Right cardiac atrium (tissue), 5 donors: ENCODE measurements at regions not wholly inside any gene's neighbourhood (a gene's known extent, or its start where the extent isn't known, plus 50 kb on each side); places are given as distances from the start of the nearest gene placed in this dataset.
"Not testable (repeated sequence)": the region's sequence is repeated elsewhere in the genome, so short reads cannot be mapped to it uniquely, and the experiment has no call there.

ENCODE experiments used
- ATAC-seq, 2 donors: fragments of 200-7000 bp; cut with Tn5 transposase; one replicate each; pipeline versions ENCODE4 v1.8.0 to v1.9.1; 2020; ENCODE audit warnings: moderate library complexity in 2 of 2, mild to moderate bottlenecking in 1 of 2
- DNase-seq, 3 donors: peaks; one replicate each; pipeline ENCODE4 v3.0.0-alpha.2; 2020
- H3K27ac ChIP-seq: one replicate; pipeline ENCODE4 v1.5.1; 2013; ENCODE audit warnings: mild to moderate bottlenecking, low read length, control low read depth, moderate library complexity
- H3K27me3 ChIP-seq: one replicate; pipeline ENCODE4 v1.6.1; 2013; ENCODE audit not compliant: control insufficient read depth, insufficient read depth
- H3K4me1 ChIP-seq: one replicate; pipeline ENCODE4 v1.6.1; 2013; ENCODE audit warnings: low read length; ENCODE audit not compliant: control insufficient read depth, insufficient read depth
- H3K4me3 ChIP-seq: one replicate; pipeline ENCODE4 v1.5.1; 2013; ENCODE audit warnings: low read length, control low read depth
- H3K9me3 ChIP-seq: one replicate; pipeline ENCODE4 v1.6.1; 2013; ENCODE audit warnings: low read length; ENCODE audit not compliant: control insufficient read depth
- WGBS: extraction: QIAGEN DNeasy Blood & Tissue Kit; methylation state at CpG from one replicate; pipeline ENCODE4 v1.1.7; 2013; 5-methylcytosine and 5-hydroxymethylcytosine counted together
- intact Hi-C, 4 donors: fragments of 100-400 bp; cut with DNase I; formaldehyde crosslinking; loops; one replicate each; pipeline versions ENCODE4 v1.11.0 to v1.14.0; 2022 to 2023
- donor health status: healthy with polysubstance abuse.
- donor health status: DM: no; HTN: yes; CAD: no.
- donor health status: DM: no; HTN: no; CAD: no.
- donor health status: DM: no; HTN: yes; CAD: no; lungs with severe emphysema.
- donor health status: DM: yes; HTN: yes; CAD: no.

- no peak overlapping the region for H3K27ac ChIP-seq
- ATAC-seq (no peak), DNase-seq (no peak)
- no peak overlapping the region for H3K4me3 ChIP-seq
- H3K4me1 ChIP-seq, result no peaks in the 10 kb centered on the region
- intact Hi-C loops, result no loop called here
- H3K9me3 ChIP-seq, result no peaks in the 10 kb centered on the region
- H3K27me3 ChIP-seq, result no peaks in the 10 kb centered on the region
Observed at GRCh38 chr6:68094070-68094469, 541.0 kb upstream of the ADGRB3 start.

- H3K9me3 ChIP-seq, result no peaks in the 10 kb centered on the region
- 86% methylated on average over 1 of the region's 1 CpG for WGBS
- H3K27me3 ChIP-seq, result no peaks in the 10 kb centered on the region
- ATAC-seq (no peak), DNase-seq (no peak)
- no peaks in the 10 kb centered on the region for H3K4me1 ChIP-seq
- H3K4me3 ChIP-seq, result no peak overlapping the region
- no peak overlapping the region for H3K27ac ChIP-seq
- intact Hi-C loops, result no loop called here
Observed at GRCh38 chr6:68087399-68088133, 547.5 kb upstream of the ADGRB3 start.

- no peak for ATAC-seq
Observed at GRCh38 chr6:68086199-68086598, 548.9 kb upstream of the ADGRB3 start.

GRCh38 chr6:68085599-68085998, 549.5 kb upstream of the ADGRB3 start:
- 82% methylated on average over 4 of the region's 4 CpGs for WGBS
- H3K4me1 ChIP-seq, ATAC-seq, intact Hi-C loops, DNase-seq, H3K9me3 ChIP-seq, H3K4me3 ChIP-seq, H3K27ac ChIP-seq, H3K27me3 ChIP-seq: not testable (repeated sequence)

More at GRCh38 chr6:68086199-68086598, 548.9 kb upstream of the ADGRB3 start:
- WGBS, result 80% methylated on average over 4 of the region's 4 CpGs
- intact Hi-C loops, result no loop called here
- Histone ChIP-seq H3K27me3 (no peaks in the 10 kb centered on the region), H3K9me3 (no peaks in the 10 kb centered on the region), H3K4me3 (no peak overlapping the region), H3K27ac (no peak overlapping the region), H3K4me1 (no peaks in the 10 kb centered on the region)
- no peak for DNase-seq

GRCh38 chr6:68082086-68082485, 553.0 kb upstream of the ADGRB3 start:
- DNase-seq, result no peak
- Histone ChIP-seq H3K27me3 (no peaks in the 10 kb centered on the region), H3K9me3 (no peaks in the 10 kb centered on the region), H3K4me3 (no peak overlapping the region), H3K4me1 (no peaks in the 10 kb centered on the region), H3K27ac (no peak overlapping the region)
- no peak for ATAC-seq
- intact Hi-C loops, result no loop called here

GRCh38 chr6:68080074-68080473, 555.0 kb upstream of the ADGRB3 start:
- no peak overlapping the region for H3K4me3 ChIP-seq
- no peaks in the 10 kb centered on the region for H3K9me3 ChIP-seq
- H3K4me1 ChIP-seq, result no peaks in the 10 kb centered on the region
- no peak for ATAC-seq
- no peak for DNase-seq
- no peak overlapping the region for H3K27ac ChIP-seq
- WGBS, result 63% methylated on average over 3 of the region's 3 CpGs
- intact Hi-C loops, result no loop called here
- no peaks in the 10 kb centered on the region for H3K27me3 ChIP-seq

GRCh38 chr6:68077661-68078060, 557.4 kb upstream of the ADGRB3 start:
- intact Hi-C loops, result no loop called here
- DNase-seq (no peak), ATAC-seq (no peak)
- Histone ChIP-seq H3K4me1 (no peaks in the 10 kb centered on the region), H3K4me3 (no peak overlapping the region), H3K27ac (no peak overlapping the region), H3K27me3 (no peaks in the 10 kb centered on the region), H3K9me3 (no peaks in the 10 kb centered on the region)
- 70% methylated on average over 5 of the region's 5 CpGs for WGBS

GRCh38 chr6:68071740-68072139, 563.3 kb upstream of the ADGRB3 start:
- DNase-seq (no peak), ATAC-seq (no peak)
- no peak overlapping the region for H3K27ac ChIP-seq
- H3K27me3 ChIP-seq, result no peaks in the 10 kb centered on the region
- no peaks in the 10 kb centered on the region for H3K4me1 ChIP-seq
- intact Hi-C loops, result no loop called here
- no peak overlapping the region for H3K4me3 ChIP-seq
- no peaks in the 10 kb centered on the region for H3K9me3 ChIP-seq

- Histone ChIP-seq H3K27ac (no peak overlapping the region), H3K9me3 (no peaks in the 10 kb centered on the region), H3K27me3 (no peaks in the 10 kb centered on the region), H3K4me1 (no peaks in the 10 kb centered on the region), H3K4me3 (no peak overlapping the region)
- DNase-seq (no peak), ATAC-seq (no peak)
- intact Hi-C loops, result no loop called here
- WGBS, result 35% methylated on average over 5 of the region's 5 CpGs
Observed at GRCh38 chr6:68069921-68070710, 565.0 kb upstream of the ADGRB3 start.

GRCh38 chr6:68059899-68060298, 575.2 kb upstream of the ADGRB3 start:
- Histone ChIP-seq H3K4me3 (no peak overlapping the region), H3K9me3 (no peaks in the 10 kb centered on the region), H3K27ac (no peak overlapping the region), H3K27me3 (no peaks in the 10 kb centered on the region), H3K4me1 (no peaks in the 10 kb centered on the region)
- ATAC-seq (no peak), DNase-seq (no peak)
- intact Hi-C loops, result no loop called here
- 41% methylated on average over 4 of the region's 4 CpGs for WGBS

GRCh38 chr6:68059261-68059660, 575.8 kb upstream of the ADGRB3 start:
- ATAC-seq (no peak), DNase-seq (no peak)
- 91% methylated on average over 1 of the region's 1 CpG for WGBS
- H3K27me3 ChIP-seq, result no peaks in the 10 kb centered on the region
- H3K4me1 ChIP-seq, result no peaks in the 10 kb centered on the region
- H3K9me3 ChIP-seq, result no peaks in the 10 kb centered on the region
- no peak overlapping the region for H3K27ac ChIP-seq
- intact Hi-C loops, result no loop called here
- no peak overlapping the region for H3K4me3 ChIP-seq
